Activated naive CD8-positive, alpha-beta T cell treated with anti-CD3 and anti-CD28 coated beads, Interleukin-2, amount 10 ng/mL, durations not matched to agents 7 days and 5 days (primary cell): ENCODE measurements at regions not wholly inside any gene's neighbourhood (a gene's known extent, or its start where the extent isn't known, plus 50 kb on each side); places are given as distances from the start of the nearest gene placed in this dataset.

Source experiments
- ATAC-seq: fragments of 150-1000 bp; cut with Tn5 transposase; one replicate; pipeline ENCODE4 v1.10.0; 2021; ENCODE audit warnings: low read depth, moderate library complexity
- POLR2A ChIA-PET: fragments of 350-600 bp; sonication (Branson Sonifier 250); formaldehyde crosslinking; loops from one replicate; lab custom pipeline; 2021; ENCODE audit warnings: antibody characterized with exemption; lab: Charles Lee
- DNase-seq: peaks from one replicate; pipeline ENCODE4 v3.0.0; 2021
- H3K27ac Mint-ChIP-seq: one replicate; pipeline ENCODE4 v1.8.0; 2022; ENCODE audit warnings: mild to moderate bottlenecking, mixed read lengths
- H3K27me3 Mint-ChIP-seq: one replicate; pipeline ENCODE4 v1.8.0; 2022; ENCODE audit warnings: mild to moderate bottlenecking, moderate library complexity, mixed read lengths
- H3K36me3 Mint-ChIP-seq: one replicate; pipeline ENCODE4 v1.8.0; 2021; ENCODE audit warnings: mild to moderate bottlenecking, mixed read lengths
- H3K4me1 Mint-ChIP-seq: one replicate; pipeline ENCODE4 v1.8.0; 2021; ENCODE audit warnings: mixed read lengths
- H3K4me3 Mint-ChIP-seq: one replicate; pipeline ENCODE4 v1.8.0; 2022; ENCODE audit warnings: mild to moderate bottlenecking, moderate library complexity, mixed read lengths
- H3K9me3 Mint-ChIP-seq: one replicate; pipeline ENCODE4 v1.8.0; 2021; ENCODE audit warnings: mixed read lengths

- Mint-ChIP-seq H3K27me3 (peaks cover 3% of the 10 kb centered on the region), H3K36me3 (no peaks in the 10 kb centered on the region), H3K27ac (no peak overlapping the region), H3K4me3 (no peak overlapping the region), H3K9me3 (peaks cover 3% of the 10 kb centered on the region), H3K4me1 (no peaks in the 10 kb centered on the region)
- POLR2A ChIA-PET, result no interaction called here
- no peak for ATAC-seq
- DNase-seq, result no peak
Observed at GRCh38 chr14:53701108-53701875, 255.3 kb downstream of the BMP4 start.

DNA sequence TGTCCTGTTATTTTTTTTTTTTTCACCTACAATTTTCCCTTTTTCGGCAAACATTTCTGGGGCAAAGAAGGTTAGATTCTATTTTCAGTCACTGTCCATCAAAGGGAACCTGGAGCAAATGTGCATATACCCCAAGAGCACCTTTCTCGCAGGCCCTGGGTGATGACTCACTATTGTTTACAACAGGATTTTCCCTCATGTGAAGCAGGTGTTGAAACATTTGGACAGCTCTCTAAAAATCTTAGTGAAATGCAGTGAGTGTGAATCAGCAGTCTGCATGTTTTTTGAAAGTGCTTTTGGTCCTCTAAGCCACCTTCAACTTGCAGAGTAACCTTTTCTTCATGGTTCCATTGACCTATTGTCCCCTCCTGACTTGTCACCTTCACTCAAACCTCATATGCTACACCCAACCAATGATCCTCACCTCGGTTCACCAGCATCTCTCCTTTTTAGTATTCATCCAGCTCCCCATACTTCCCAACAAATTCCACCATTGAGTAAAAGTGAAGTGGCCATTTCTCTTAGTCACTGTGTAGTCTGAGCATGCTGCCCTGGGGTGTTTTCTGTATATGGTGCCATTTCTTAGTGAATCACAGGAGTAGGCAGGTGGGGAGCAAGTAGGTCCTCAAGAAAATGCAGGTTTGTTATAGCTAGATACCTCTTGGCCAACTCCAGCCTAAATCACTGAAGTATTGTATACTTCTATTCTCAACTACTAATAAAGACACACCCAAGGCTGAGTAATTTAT lies 260.2 kb downstream of the BMP4 start:
- H3K27ac Mint-ChIP-seq, result no peak overlapping the region
- H3K4me3 Mint-ChIP-seq, result no peak overlapping the region
- DNase-seq, result no peak
- ATAC-seq, result no peak
- peaks cover 3% of the 10 kb centered on the region for H3K27me3 Mint-ChIP-seq
- POLR2A ChIA-PET, result no interaction called here
- no peaks in the 10 kb centered on the region for H3K36me3 Mint-ChIP-seq
- H3K4me1 Mint-ChIP-seq, result no peaks in the 10 kb centered on the region
- peaks cover 5% of the 10 kb centered on the region for H3K9me3 Mint-ChIP-seq

GRCh38 chr14:53695692-53696214 lies 260.9 kb downstream of the BMP4 start:
- no peaks in the 10 kb centered on the region for H3K36me3 Mint-ChIP-seq
- DNase-seq (no peak), ATAC-seq (no peak)
- H3K9me3 Mint-ChIP-seq, result peaks cover 4% of the 10 kb centered on the region
- H3K4me1 Mint-ChIP-seq, result no peaks in the 10 kb centered on the region
- peaks cover 3% of the 10 kb centered on the region for H3K27me3 Mint-ChIP-seq
- POLR2A ChIA-PET, result no interaction called here
- no peak overlapping the region for H3K4me3 Mint-ChIP-seq
- no peak overlapping the region for H3K27ac Mint-ChIP-seq

GRCh38 chr14:53692885-53693284 lies 263.7 kb downstream of the BMP4 start:
- DNase-seq (no peak), ATAC-seq (no peak)
- POLR2A ChIA-PET, result interaction anchor here (0.7 kb wide), 1 partner anchor 18 kb away, joined by 3 read pairs; no protein-coding TSS in a partner anchor
- Mint-ChIP-seq H3K9me3 (peaks cover 2% of the 10 kb centered on the region), H3K4me1 (no peaks in the 10 kb centered on the region), H3K4me3 (no peak overlapping the region), H3K36me3 (no peaks in the 10 kb centered on the region), H3K27ac (no peak overlapping the region), H3K27me3 (peaks cover 3% of the 10 kb centered on the region)

- Mint-ChIP-seq H3K36me3 (no peaks in the 10 kb centered on the region), H3K4me1 (no peaks in the 10 kb centered on the region), H3K27me3 (peaks cover 3% of the 10 kb centered on the region), H3K9me3 (peaks cover 2% of the 10 kb centered on the region), H3K27ac (no peak overlapping the region), H3K4me3 (no peak overlapping the region)
- POLR2A ChIA-PET, result no interaction called here
- ATAC-seq, result no peak
- DNase-seq, result no peak
Observed at GRCh38 chr14:53692451-53692850, 264.2 kb downstream of the BMP4 start.

GRCh38 chr14:53683229-53683628 lies 273.4 kb downstream of the BMP4 start:
- Mint-ChIP-seq H3K27me3 (no peaks in the 10 kb centered on the region), H3K36me3 (no peaks in the 10 kb centered on the region), H3K4me1 (no peaks in the 10 kb centered on the region), H3K27ac (no peak overlapping the region), H3K4me3 (no peak overlapping the region), H3K9me3 (no peaks in the 10 kb centered on the region)
- POLR2A ChIA-PET, result no interaction called here
- ATAC-seq (no peak), DNase-seq (no peak)

- POLR2A ChIA-PET, result no interaction called here
- Mint-ChIP-seq H3K4me1 (no peaks in the 10 kb centered on the region), H3K27me3 (no peaks in the 10 kb centered on the region), H3K9me3 (peaks cover 3% of the 10 kb centered on the region), H3K27ac (no peak overlapping the region), H3K4me3 (no peak overlapping the region), H3K36me3 (no peaks in the 10 kb centered on the region)
- ATAC-seq, result no peak
- DNase-seq, result no peak
Observed at GRCh38 chr14:53672526-53672925, 284.1 kb downstream of the BMP4 start.

GRCh38 chr14:53670701-53671100 lies 285.9 kb downstream of the BMP4 start:
- H3K9me3 Mint-ChIP-seq, result peaks cover 5% of the 10 kb centered on the region
- no peak overlapping the region for H3K4me3 Mint-ChIP-seq
- no peak overlapping the region for H3K27ac Mint-ChIP-seq
- DNase-seq (no peak), ATAC-seq (no peak)
- H3K27me3 Mint-ChIP-seq, result peaks cover 2% of the 10 kb centered on the region
- H3K36me3 Mint-ChIP-seq, result no peaks in the 10 kb centered on the region
- POLR2A ChIA-PET, result no interaction called here
- H3K4me1 Mint-ChIP-seq, result no peaks in the 10 kb centered on the region

GRCh38 chr14:53668897-53669296 lies 287.7 kb downstream of the BMP4 start:
- H3K4me3 Mint-ChIP-seq, result no peak overlapping the region
- no peaks in the 10 kb centered on the region for H3K4me1 Mint-ChIP-seq
- peaks cover 2% of the 10 kb centered on the region for H3K27me3 Mint-ChIP-seq
- ATAC-seq, result no peak
- peaks cover 5% of the 10 kb centered on the region for H3K9me3 Mint-ChIP-seq
- H3K36me3 Mint-ChIP-seq, result no peaks in the 10 kb centered on the region
- POLR2A ChIA-PET, result no interaction called here
- no peak overlapping the region for H3K27ac Mint-ChIP-seq
- no peak for DNase-seq

GRCh38 chr14:53663709-53664108 lies 292.9 kb downstream of the BMP4 start:
- H3K27ac Mint-ChIP-seq, result no peak overlapping the region
- H3K27me3 Mint-ChIP-seq, result peaks cover 4% of the 10 kb centered on the region
- no peak for ATAC-seq
- no peak overlapping the region for H3K4me3 Mint-ChIP-seq
- no peak for DNase-seq
- no peaks in the 10 kb centered on the region for H3K4me1 Mint-ChIP-seq
- POLR2A ChIA-PET, result no interaction called here
- no peaks in the 10 kb centered on the region for H3K36me3 Mint-ChIP-seq
- peaks cover 3% of the 10 kb centered on the region for H3K9me3 Mint-ChIP-seq

GRCh38 chr14:53655080-53655785 lies 301.4 kb downstream of the BMP4 start:
- H3K4me3 Mint-ChIP-seq, result no peak overlapping the region
- H3K4me1 Mint-ChIP-seq, result no peaks in the 10 kb centered on the region
- POLR2A ChIA-PET, result no interaction called here
- DNase-seq, result no peak
- peaks cover 3% of the 10 kb centered on the region for H3K9me3 Mint-ChIP-seq
- H3K36me3 Mint-ChIP-seq, result no peaks in the 10 kb centered on the region
- no peak overlapping the region for H3K27ac Mint-ChIP-seq
- ATAC-seq, result no peak
- H3K27me3 Mint-ChIP-seq, result peaks cover 6% of the 10 kb centered on the region

GRCh38 chr14:53652068-53652467 lies 304.6 kb downstream of the BMP4 start:
- no peak for DNase-seq
- Mint-ChIP-seq H3K4me3 (no peak overlapping the region), H3K27ac (no peak overlapping the region), H3K36me3 (no peaks in the 10 kb centered on the region), H3K4me1 (no peaks in the 10 kb centered on the region), H3K27me3 (no peaks in the 10 kb centered on the region), H3K9me3 (peaks cover 3% of the 10 kb centered on the region)
- POLR2A ChIA-PET, result no interaction called here
- no peak for ATAC-seq

- DNase-seq, result no peak
- H3K27ac Mint-ChIP-seq, result no peak overlapping the region
- POLR2A ChIA-PET, result no interaction called here
- no peaks in the 10 kb centered on the region for H3K27me3 Mint-ChIP-seq
- ATAC-seq, result no peak
- no peaks in the 10 kb centered on the region for H3K36me3 Mint-ChIP-seq
- H3K9me3 Mint-ChIP-seq, result peaks cover 3% of the 10 kb centered on the region
- H3K4me1 Mint-ChIP-seq, result no peaks in the 10 kb centered on the region
- no peak overlapping the region for H3K4me3 Mint-ChIP-seq
Observed at GRCh38 chr14:53651096-53651740, 305.4 kb downstream of the BMP4 start.
